ENCODE measurements at regions not wholly inside any gene's neighbourhood (a gene's known extent, or its start where the extent isn't known, plus 50 kb on each side); places are given as distances from the start of the nearest gene placed in this dataset.
"Not testable (repeated sequence)": the region's sequence is repeated elsewhere in the genome, so short reads cannot be mapped to it uniquely, and the experiment has no call there.

GRCh38 chr11:134719940-134720690 lies 308.1 kb upstream of the B3GAT1 start:
- H3K23ac ChIP-seq (ENCODE audit: insufficient read length, low read depth, low read length); H3K18ac ChIP-seq (ENCODE audit: insufficient read length, low read depth, low read length); H3K14ac ChIP-seq (ENCODE audit: insufficient read depth, low read length); DNase-seq; H3K56ac ChIP-seq (ENCODE audit: insufficient read length, low read depth, low read length); H3T11ph ChIP-seq (ENCODE audit: low read length); H2BK120ac ChIP-seq (ENCODE audit: low read depth, low read length, poor library complexity, severe bottlenecking); H3K36me3 Mint-ChIP-seq (ENCODE audit: insufficient read depth in 1 of 3, low read depth in 3 of 3); H3K9me3 Mint-ChIP-seq; H4K5ac ChIP-seq (ENCODE audit: insufficient read length, low read depth, low read length); H3K23me2 ChIP-seq (ENCODE audit: insufficient read length, low read depth, low read length, poor library complexity, severe bottlenecking); H3K9me3 ChIP-seq (ENCODE audit: control insufficient read depth, low read depth, low read length); H2BK5ac ChIP-seq (ENCODE audit: insufficient read length, low read length); H2BK12ac ChIP-seq (ENCODE audit: insufficient read length, low read depth, low read length); H2BK20ac ChIP-seq (ENCODE audit: low read depth, low read length, poor library complexity, severe bottlenecking); H3K9ac ChIP-seq (ENCODE audit: extremely low read depth, insufficient read length, low read length); H2AFZ ChIP-seq (ENCODE audit: low read length); H3K4ac ChIP-seq (ENCODE audit: low read depth, low read length); H3K79me2 ChIP-seq (ENCODE audit: insufficient read depth, low read length); H2AK5ac ChIP-seq (ENCODE audit: insufficient read length, low read length); H4K20me1 ChIP-seq (ENCODE audit: control insufficient read depth, insufficient read depth, insufficient read length); H3K27ac Mint-ChIP-seq; H3K27ac ChIP-seq (ENCODE audit: insufficient read length, low read depth, low read length); H3K4me2 ChIP-seq (ENCODE audit: insufficient read depth, insufficient read length, low read length); H2BK15ac ChIP-seq (ENCODE audit: low read depth, low read length); H3K4me3 Mint-ChIP-seq; H4K91ac ChIP-seq (ENCODE audit: insufficient read length, low read depth, low read length); H3K4me1 ChIP-seq (ENCODE audit: insufficient read depth, low read length); H4K8ac ChIP-seq (replicated peaks; ENCODE audit: insufficient read length, low read depth, low read length); H3K79me1 ChIP-seq (ENCODE audit: insufficient read depth, low read depth, low read length, poor library complexity, severe bottlenecking); H3K27me3 ChIP-seq (ENCODE audit: insufficient read depth, low read length): not testable (repeated sequence)
- no CpG with 5 or more reads among the region's 4 CpGs for WGBS (ENCODE audit: extremely low coverage, insufficient read length, low lambda C conversion rate)
- H3K27me3 Mint-ChIP-seq (ENCODE audit: low read depth) = peaks cover 43% of the 10 kb centered on the region
- H3K4me1 Mint-ChIP-seq = peaks cover 3 to 10% of the 10 kb centered on the region in 2 experiments; a peak in 3 of 4 replicates
